ENCODE measurements at regions not wholly inside any gene's neighbourhood (a gene's known extent, or its start where the extent isn't known, plus 50 kb on each side); places are given as distances from the start of the nearest gene placed in this dataset.

DNA sequence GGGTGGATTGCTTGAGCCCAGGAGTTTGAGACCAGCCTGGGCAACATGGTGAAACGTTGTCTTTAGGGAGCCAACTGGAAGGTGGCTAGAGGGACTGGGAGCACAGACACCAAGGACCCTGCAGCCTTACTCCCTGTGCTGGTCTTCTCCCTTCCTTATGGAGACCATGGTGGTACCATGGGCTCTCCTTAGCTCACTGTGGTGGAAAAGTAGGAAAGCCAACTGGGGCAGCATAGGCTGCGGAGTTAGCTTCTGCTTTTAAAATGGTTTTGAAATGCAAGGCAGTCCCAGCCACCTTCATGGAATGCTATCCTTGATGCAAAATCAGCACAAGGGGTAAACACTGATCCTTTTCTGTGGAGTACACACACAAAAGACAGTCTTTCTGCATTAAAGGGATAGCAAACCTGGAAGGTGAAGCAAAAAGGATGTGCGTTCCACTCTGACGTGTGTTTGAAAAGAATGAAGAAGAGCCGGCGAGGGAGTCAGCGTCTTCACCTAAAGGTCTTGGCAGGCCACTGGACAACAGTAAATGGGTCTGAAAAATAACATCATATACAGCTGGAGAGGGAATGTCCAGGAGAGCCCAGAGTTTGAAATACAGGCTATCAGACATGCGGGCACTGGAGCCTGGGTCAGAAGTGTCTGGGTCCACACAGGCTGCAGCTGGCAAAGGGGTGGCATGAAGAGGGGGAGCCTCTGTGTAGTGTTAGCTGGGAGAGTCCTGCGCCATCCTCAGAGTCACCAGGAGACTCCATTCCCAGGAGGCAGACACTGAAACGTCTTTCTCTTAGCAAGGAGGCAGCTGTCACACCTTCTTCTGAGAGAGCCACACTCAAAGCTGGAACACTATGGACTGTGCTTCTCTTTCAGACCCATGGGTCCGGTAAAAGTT lies 58.5 kb downstream of the GPR6 start:
- no peaks in the 10 kb centered on the region for H3K27me3 ChIP-seq (ENCODE audit: insufficient read depth, low read depth, low read length)
- no peak overlapping the region for H3K4me3 ChIP-seq (ENCODE audit: low read length)
- no peak overlapping the region for H3K4me2 ChIP-seq (ENCODE audit: low read length)
- no peaks in the 10 kb centered on the region for H3K79me2 ChIP-seq (replicated peaks; ENCODE audit: insufficient read depth, low read length)
- H3F3A ChIP-seq (ENCODE audit: insufficient read depth, low read length, poor library complexity, severe bottlenecking) = no peaks in the 10 kb centered on the region
- no peaks in the 10 kb centered on the region for H3K36me3 ChIP-seq (ENCODE audit: insufficient read depth, low read length)
- no peaks in the 10 kb centered on the region for H3K9me3 ChIP-seq (ENCODE audit: low read length)
- TF ChIP-seq RAD21 (conservative IDR thresholded peaks at IDR 0.05) (no peak), CTCF (IDR thresholded peaks at IDR 0.05; ENCODE audit: poor library complexity, severe bottlenecking) (no peak), TAF1 (IDR thresholded peaks at IDR 0.05; ENCODE audit: low read depth) (no peak), MXI1 (conservative IDR thresholded peaks at IDR 0.05; ENCODE audit: poor library complexity, severe bottlenecking) (no peak), SMC3 (conservative IDR thresholded peaks at IDR 0.05; ENCODE audit: poor library complexity) (no peak), EP300 (conservative IDR thresholded peaks at IDR 0.05; ENCODE audit: poor library complexity, severe bottlenecking) (no peak), EZH2 (IDR thresholded peaks at IDR 0.05; ENCODE audit: borderline replicate concordance, insufficient read depth, low read length, poor library complexity, severe bottlenecking) (no peak), POLR2AphosphoS5 (IDR thresholded peaks at IDR 0.05) (no peak)
- TF ChIP-seq, protein P1, sequence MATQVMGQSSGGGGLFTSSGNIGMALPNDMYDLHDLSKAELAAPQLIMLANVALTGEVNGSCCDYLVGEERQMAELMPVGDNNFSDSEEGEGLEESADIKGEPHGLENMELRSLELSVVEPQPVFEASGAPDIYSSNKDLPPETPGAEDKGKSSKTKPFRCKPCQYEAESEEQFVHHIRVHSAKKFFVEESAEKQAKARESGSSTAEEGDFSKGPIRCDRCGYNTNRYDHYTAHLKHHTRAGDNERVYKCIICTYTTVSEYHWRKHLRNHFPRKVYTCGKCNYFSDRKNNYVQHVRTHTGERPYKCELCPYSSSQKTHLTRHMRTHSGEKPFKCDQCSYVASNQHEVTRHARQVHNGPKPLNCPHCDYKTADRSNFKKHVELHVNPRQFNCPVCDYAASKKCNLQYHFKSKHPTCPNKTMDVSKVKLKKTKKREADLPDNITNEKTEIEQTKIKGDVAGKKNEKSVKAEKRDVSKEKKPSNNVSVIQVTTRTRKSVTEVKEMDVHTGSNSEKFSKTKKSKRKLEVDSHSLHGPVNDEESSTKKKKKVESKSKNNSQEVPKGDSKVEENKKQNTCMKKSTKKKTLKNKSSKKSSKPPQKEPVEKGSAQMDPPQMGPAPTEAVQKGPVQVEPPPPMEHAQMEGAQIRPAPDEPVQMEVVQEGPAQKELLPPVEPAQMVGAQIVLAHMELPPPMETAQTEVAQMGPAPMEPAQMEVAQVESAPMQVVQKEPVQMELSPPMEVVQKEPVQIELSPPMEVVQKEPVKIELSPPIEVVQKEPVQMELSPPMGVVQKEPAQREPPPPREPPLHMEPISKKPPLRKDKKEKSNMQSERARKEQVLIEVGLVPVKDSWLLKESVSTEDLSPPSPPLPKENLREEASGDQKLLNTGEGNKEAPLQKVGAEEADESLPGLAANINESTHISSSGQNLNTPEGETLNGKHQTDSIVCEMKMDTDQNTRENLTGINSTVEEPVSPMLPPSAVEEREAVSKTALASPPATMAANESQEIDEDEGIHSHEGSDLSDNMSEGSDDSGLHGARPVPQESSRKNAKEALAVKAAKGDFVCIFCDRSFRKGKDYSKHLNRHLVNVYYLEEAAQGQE (IDR thresholded peaks at IDR 0.05; ENCODE audit: borderline replicate concordance) = no peak
- H3K27ac ChIP-seq (ENCODE audit: low read length) = no peak overlapping the region
- no peaks in the 10 kb centered on the region for H3K9me2 ChIP-seq (ENCODE audit: insufficient read depth, low read length)
- H4K20me1 ChIP-seq (ENCODE audit: insufficient read depth) = no peaks in the 10 kb centered on the region
- no peak overlapping the region for H2AFZ ChIP-seq (ENCODE audit: low read depth, low read length)
- H3K9ac ChIP-seq (ENCODE audit: low read length) = no peak overlapping the region

DNA sequence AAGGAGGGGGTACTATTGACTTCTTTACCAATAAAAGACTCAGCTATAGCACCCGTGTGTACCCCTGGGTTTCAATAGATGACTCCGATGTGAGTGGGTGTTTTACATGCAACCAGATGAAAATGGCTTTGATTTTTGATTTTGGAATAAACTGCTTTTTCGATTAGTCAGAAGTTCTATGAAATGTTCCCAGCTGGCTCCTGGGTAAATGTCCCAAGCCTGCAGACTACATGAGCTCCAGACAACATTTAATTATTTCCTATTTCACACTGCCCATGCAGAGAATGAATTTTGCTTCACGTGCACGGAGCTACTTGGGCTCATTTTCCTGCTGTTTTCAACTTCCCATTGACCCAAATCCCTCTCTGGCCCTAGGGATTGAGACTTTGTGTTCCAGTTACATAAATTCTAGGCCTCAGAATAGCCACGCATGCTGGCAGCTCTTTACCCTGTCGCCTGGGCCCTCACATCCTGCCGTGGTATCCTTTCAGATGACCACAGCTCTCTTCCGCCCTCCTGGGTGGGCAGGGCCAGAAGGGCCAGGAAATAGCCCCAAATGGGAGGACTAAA lies 59.7 kb downstream of the GPR6 start:
- TF ChIP-seq, protein P1 (IDR thresholded peaks at IDR 0.05; ENCODE audit: borderline replicate concordance) = no peak
- no peak for TF ChIP-seq CTCF (IDR thresholded peaks at IDR 0.05; ENCODE audit: poor library complexity, severe bottlenecking)
- no peak for TF ChIP-seq EZH2 (IDR thresholded peaks at IDR 0.05; ENCODE audit: borderline replicate concordance, insufficient read depth, low read length, poor library complexity, severe bottlenecking)
- no peak for TF ChIP-seq SMC3 (conservative IDR thresholded peaks at IDR 0.05; ENCODE audit: poor library complexity)
- no peak for TF ChIP-seq RAD21 (conservative IDR thresholded peaks at IDR 0.05)
- TF ChIP-seq TAF1 (IDR thresholded peaks at IDR 0.05; ENCODE audit: low read depth) = no peak
- H3K4me3 ChIP-seq (ENCODE audit: low read length) = no peak overlapping the region
- no peak overlapping the region for H3K4me2 ChIP-seq (ENCODE audit: low read length)
- no peaks in the 10 kb centered on the region for H3K36me3 ChIP-seq (ENCODE audit: insufficient read depth, low read length)
- no peaks in the 10 kb centered on the region for H3F3A ChIP-seq (ENCODE audit: insufficient read depth, low read length, poor library complexity, severe bottlenecking)
- H4K20me1 ChIP-seq (ENCODE audit: insufficient read depth) = no peaks in the 10 kb centered on the region
- no peaks in the 10 kb centered on the region for H3K27me3 ChIP-seq (ENCODE audit: insufficient read depth, low read depth, low read length)
- no peak overlapping the region for H3K9ac ChIP-seq (ENCODE audit: low read length)
- H3K9me2 ChIP-seq (ENCODE audit: insufficient read depth, low read length) = no peaks in the 10 kb centered on the region
- no peaks in the 10 kb centered on the region for H3K9me3 ChIP-seq (ENCODE audit: low read length)
- no peaks in the 10 kb centered on the region for H3K79me2 ChIP-seq (replicated peaks; ENCODE audit: insufficient read depth, low read length)
- H2AFZ ChIP-seq (ENCODE audit: low read depth, low read length) = no peak overlapping the region
- no peak overlapping the region for H3K27ac ChIP-seq (ENCODE audit: low read length)
